GM12864 (cell line): ENCODE measurements at regions not wholly inside any gene's neighbourhood (a gene's known extent, or its start where the extent isn't known, plus 50 kb on each side); places are given as distances from the start of the nearest gene placed in this dataset.

Experiments
- DNase-seq: peaks from one replicate; pipeline ENCODE4 v3.0.0-alpha.2; 2011; ENCODE audit warnings: low read depth
- H3K4me3 ChIP-seq: 2 replicates; pipeline ENCODE4 v1.5.1; 2011; ENCODE audit warnings: mild to moderate bottlenecking, low read depth, low read length, control low read depth
- TF ChIP-seq, protein P1 (sequence below): IDR thresholded peaks from 2 replicates; pipeline ENCODE4 v1.5.1; 2011; ENCODE audit warnings: low read depth, mild to moderate bottlenecking, moderate library complexity, low read length, control low read depth, inconsistent platforms; ENCODE audit errors: missing control alignments

GRCh38 chr1:96256130-96256790, 465.3 kb upstream of the PTBP2 start:
- TF ChIP-seq, protein P1, sequence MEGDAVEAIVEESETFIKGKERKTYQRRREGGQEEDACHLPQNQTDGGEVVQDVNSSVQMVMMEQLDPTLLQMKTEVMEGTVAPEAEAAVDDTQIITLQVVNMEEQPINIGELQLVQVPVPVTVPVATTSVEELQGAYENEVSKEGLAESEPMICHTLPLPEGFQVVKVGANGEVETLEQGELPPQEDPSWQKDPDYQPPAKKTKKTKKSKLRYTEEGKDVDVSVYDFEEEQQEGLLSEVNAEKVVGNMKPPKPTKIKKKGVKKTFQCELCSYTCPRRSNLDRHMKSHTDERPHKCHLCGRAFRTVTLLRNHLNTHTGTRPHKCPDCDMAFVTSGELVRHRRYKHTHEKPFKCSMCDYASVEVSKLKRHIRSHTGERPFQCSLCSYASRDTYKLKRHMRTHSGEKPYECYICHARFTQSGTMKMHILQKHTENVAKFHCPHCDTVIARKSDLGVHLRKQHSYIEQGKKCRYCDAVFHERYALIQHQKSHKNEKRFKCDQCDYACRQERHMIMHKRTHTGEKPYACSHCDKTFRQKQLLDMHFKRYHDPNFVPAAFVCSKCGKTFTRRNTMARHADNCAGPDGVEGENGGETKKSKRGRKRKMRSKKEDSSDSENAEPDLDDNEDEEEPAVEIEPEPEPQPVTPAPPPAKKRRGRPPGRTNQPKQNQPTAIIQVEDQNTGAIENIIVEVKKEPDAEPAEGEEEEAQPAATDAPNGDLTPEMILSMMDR, result no peak
- no peak for DNase-seq
- H3K4me3 ChIP-seq, result no peak overlapping the region

DNA sequence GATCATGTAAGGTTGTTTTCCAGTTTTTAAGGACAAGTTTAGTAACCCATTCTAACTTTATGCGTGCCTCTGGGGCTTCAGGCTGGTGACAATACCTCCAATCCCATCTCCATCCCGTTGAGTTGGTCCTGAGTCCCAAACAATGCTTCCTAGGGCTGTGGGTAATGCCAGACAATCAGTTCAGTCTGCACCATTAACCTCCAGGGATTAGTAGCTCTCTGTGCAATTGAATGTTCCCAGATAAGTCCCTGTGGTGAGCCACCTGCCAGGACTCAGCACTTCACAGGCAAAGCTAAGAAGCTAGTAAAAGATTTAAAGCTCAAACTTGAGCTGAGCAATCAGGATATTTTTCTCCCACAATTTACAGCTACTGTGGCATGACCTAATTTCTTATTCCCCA, 462.2 kb upstream of the PTBP2 start:
- no peak for DNase-seq
- TF ChIP-seq, protein P1, result no peak
- no peak overlapping the region for H3K4me3 ChIP-seq

DNA sequence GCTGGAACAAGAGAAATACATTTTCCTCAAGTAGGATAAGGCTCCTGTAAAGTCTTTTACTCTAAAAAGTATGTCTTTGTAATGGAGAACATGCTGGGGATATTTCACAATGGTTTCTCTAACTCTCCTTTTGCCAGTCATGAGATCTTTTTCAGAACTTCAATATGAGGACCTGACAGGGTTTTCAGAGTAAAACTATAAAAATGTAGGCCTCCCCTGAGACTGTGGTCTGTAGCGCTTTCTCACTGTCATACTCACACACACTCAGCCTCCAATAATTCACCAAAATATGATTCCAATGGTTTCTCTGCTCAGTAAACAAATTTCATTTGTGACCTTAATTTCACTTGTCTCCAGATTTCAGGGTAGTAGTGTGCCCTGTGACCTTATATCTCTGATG, 440.1 kb upstream of the PTBP2 start:
- no peak for DNase-seq
- TF ChIP-seq, protein P1, result no peak
- H3K4me3 ChIP-seq, result no peak overlapping the region

DNA sequence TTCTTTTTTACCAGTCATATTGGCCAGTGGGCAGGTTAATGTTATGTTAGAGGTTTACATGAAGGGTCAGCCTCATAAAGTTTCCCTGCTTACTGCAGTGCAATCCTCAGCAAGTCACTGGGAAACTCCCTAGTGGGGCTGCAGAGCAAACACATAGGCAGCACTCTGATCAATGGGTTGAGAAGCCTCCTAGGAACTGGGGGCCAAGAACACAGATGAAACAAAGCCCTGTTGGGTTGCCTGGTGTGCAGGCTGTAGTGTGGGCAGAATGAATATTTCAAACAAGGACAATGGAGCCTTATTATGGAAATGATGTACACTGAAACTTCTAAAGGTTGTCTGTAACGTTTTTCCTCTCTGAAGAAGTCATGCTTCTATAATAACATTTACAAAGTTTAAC, 431.6 kb upstream of the PTBP2 start:
- TF ChIP-seq, protein P1, result no peak
- no peak overlapping the region for H3K4me3 ChIP-seq
- no peak for DNase-seq

DNA sequence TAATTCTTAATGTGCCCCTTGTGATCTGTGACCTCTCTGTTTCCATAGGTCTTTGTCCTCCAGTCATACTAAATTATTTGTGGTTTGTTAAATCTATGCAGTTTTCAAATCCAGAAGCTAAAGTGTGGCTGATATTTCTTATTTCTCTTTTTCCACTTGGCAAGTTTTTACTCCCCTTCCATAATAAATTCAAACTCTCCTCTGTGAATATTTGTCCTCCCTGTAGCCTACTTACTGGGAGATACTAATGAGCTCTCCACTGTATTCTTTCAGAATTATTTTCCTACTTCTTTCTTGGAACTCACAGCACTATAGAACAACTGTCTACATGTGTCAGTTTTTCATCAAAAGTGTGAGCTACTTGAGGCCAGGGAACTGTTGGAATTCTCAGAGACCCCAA, 430.8 kb upstream of the PTBP2 start:
- TF ChIP-seq, protein P1, result no peak
- no peak for DNase-seq

GRCh38 chr1:96291468-96291867, 430.1 kb upstream of the PTBP2 start:
- TF ChIP-seq, protein P1, result no peak
- H3K4me3 ChIP-seq, result no peak overlapping the region
- DNase-seq, result no peak

More for the DNA sequence above, 430.8 kb upstream of the PTBP2 start:
- H3K4me3 ChIP-seq, result no peak overlapping the region

DNA sequence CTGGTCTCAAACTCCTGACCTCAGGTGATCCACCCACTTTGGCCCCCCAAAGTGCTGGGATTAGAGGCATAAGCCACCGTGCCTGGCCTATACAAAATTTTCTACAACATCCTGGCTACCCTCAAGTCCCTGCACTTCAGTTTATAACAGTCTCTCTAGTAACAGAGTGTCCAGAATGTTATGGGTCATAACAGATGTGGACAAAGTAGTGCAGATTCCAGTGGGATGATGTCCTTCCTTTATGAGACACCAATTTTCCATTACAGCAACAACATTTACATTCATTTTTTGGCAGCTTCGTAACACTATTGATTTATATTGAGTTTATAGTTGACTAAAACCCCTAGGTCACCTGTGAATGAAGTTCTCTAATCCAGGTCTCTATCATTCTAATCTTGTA, 429.4 kb upstream of the PTBP2 start:
- TF ChIP-seq, protein P1, result no peak
- no peak for DNase-seq
- no peak overlapping the region for H3K4me3 ChIP-seq
